UCSD-AML1 (cell line): ENCODE measurements at regions not wholly inside any gene's neighbourhood (a gene's known extent, or its start where the extent isn't known, plus 50 kb on each side); places are given as distances from the start of the nearest gene placed in this dataset.

Source experiments
- DNase-seq: peaks from one replicate; lab custom pipeline; 2025; ENCODE audit not compliant: unreplicated experiment; lab: John Stamatoyannopoulos, UW

- DNase-seq = no peak
Measured at GRCh38 chr16:8283195-8283594, 307.1 kb downstream of the TMEM114 start.

- no peak for DNase-seq
Measured at GRCh38 chr16:8278031-8278580, 312.2 kb downstream of the TMEM114 start.

GRCh38 chr16:8271344-8271743 is 319.0 kb downstream of the TMEM114 start:
- DNase-seq = no peak

GRCh38 chr16:8262299-8262698 is 328.0 kb downstream of the TMEM114 start:
- no peak for DNase-seq

GRCh38 chr16:8260140-8260539 is 330.2 kb downstream of the TMEM114 start:
- DNase-seq = no peak

GRCh38 chr16:8258523-8258922 is 331.8 kb downstream of the TMEM114 start:
- no peak for DNase-seq

GRCh38 chr16:8257561-8257960 is 332.8 kb downstream of the TMEM114 start:
- DNase-seq = no peak

GRCh38 chr16:8254405-8254804 is 335.9 kb downstream of the TMEM114 start:
- DNase-seq = no peak

GRCh38 chr16:8253718-8254117 is 336.6 kb downstream of the TMEM114 start:
- no peak for DNase-seq

GRCh38 chr16:8251727-8252126 is 338.6 kb downstream of the TMEM114 start:
- no peak for DNase-seq

GRCh38 chr16:8251298-8251697 is 339.0 kb downstream of the TMEM114 start:
- DNase-seq = no peak

- no peak for DNase-seq
Measured at GRCh38 chr16:8247993-8248392, 342.3 kb downstream of the TMEM114 start.

- no peak for DNase-seq
Measured at GRCh38 chr16:8243981-8244380, 346.3 kb downstream of the TMEM114 start.

GRCh38 chr16:8241408-8241807 is 348.9 kb downstream of the TMEM114 start:
- DNase-seq = no peak

GRCh38 chr16:8239443-8239842 is 350.9 kb downstream of the TMEM114 start:
- DNase-seq = no peak

GRCh38 chr16:8237452-8237851 is 352.9 kb downstream of the TMEM114 start:
- DNase-seq = no peak

GRCh38 chr16:8236816-8237215 is 353.5 kb downstream of the TMEM114 start:
- DNase-seq = no peak

- DNase-seq = no peak
Measured at GRCh38 chr16:8230497-8230896, 359.8 kb downstream of the TMEM114 start.

- no peak for DNase-seq
Measured at GRCh38 chr16:8229011-8229520, 361.2 kb downstream of the TMEM114 start.

- no peak for DNase-seq
Measured at GRCh38 chr16:8217201-8217600, 373.1 kb downstream of the TMEM114 start.

GRCh38 chr16:8204769-8205168 is 385.5 kb downstream of the TMEM114 start:
- no peak for DNase-seq

GRCh38 chr16:8204096-8204495 is 386.2 kb downstream of the TMEM114 start:
- DNase-seq = no peak

GRCh38 chr16:8203101-8203500 is 387.2 kb downstream of the TMEM114 start:
- DNase-seq = no peak
